ENCODE measurements at regions not wholly inside any gene's neighbourhood (a gene's known extent, or its start where the extent isn't known, plus 50 kb on each side); places are given as distances from the start of the nearest gene placed in this dataset.

GRCh38 chr7:16170671-16171070 lies 250.7 kb downstream of the CRPPA start:
- no peak for DNase-seq (ENCODE audit: low read depth)
- no peak overlapping the region for H3K4me3 ChIP-seq (ENCODE audit: low read depth, low read length)
- no peak for TF ChIP-seq CTCF (IDR thresholded peaks at IDR 0.05; ENCODE audit: insufficient read depth, low read depth, low read length)

GRCh38 chr7:16169537-16169936 lies 251.8 kb downstream of the CRPPA start:
- DNase-seq (ENCODE audit: low read depth) = no peak
- no peak overlapping the region for H3K4me3 ChIP-seq (ENCODE audit: low read depth, low read length)
- no peak for TF ChIP-seq CTCF (IDR thresholded peaks at IDR 0.05; ENCODE audit: insufficient read depth, low read depth, low read length)

GRCh38 chr7:16167526-16167925 lies 253.8 kb downstream of the CRPPA start:
- H3K4me3 ChIP-seq (ENCODE audit: low read depth, low read length) = no peak overlapping the region
- no peak for DNase-seq (ENCODE audit: low read depth)
- no peak for TF ChIP-seq CTCF (IDR thresholded peaks at IDR 0.05; ENCODE audit: insufficient read depth, low read depth, low read length)

GRCh38 chr7:16144361-16144760 lies 277.0 kb downstream of the CRPPA start:
- no peak for TF ChIP-seq CTCF (IDR thresholded peaks at IDR 0.05; ENCODE audit: insufficient read depth, low read depth, low read length)
- no peak for DNase-seq (ENCODE audit: low read depth)
- H3K4me3 ChIP-seq (ENCODE audit: low read depth, low read length) = no peak overlapping the region

- no peak for TF ChIP-seq CTCF (IDR thresholded peaks at IDR 0.05; ENCODE audit: insufficient read depth, low read depth, low read length)
- no peak for DNase-seq (ENCODE audit: low read depth)
- no peak overlapping the region for H3K4me3 ChIP-seq (ENCODE audit: low read depth, low read length)
Observed at GRCh38 chr7:16137944-16138343, 283.4 kb downstream of the CRPPA start.

GRCh38 chr7:16136896-16137295 lies 284.4 kb downstream of the CRPPA start:
- H3K4me3 ChIP-seq (ENCODE audit: low read depth, low read length) = no peak overlapping the region
- DNase-seq (ENCODE audit: low read depth) = no peak
- TF ChIP-seq CTCF (IDR thresholded peaks at IDR 0.05; ENCODE audit: insufficient read depth, low read depth, low read length) = no peak

GRCh38 chr7:16135658-16136057 lies 285.7 kb downstream of the CRPPA start:
- no peak overlapping the region for H3K4me3 ChIP-seq (ENCODE audit: low read depth, low read length)
- DNase-seq (ENCODE audit: low read depth) = no peak
- TF ChIP-seq CTCF (IDR thresholded peaks at IDR 0.05; ENCODE audit: insufficient read depth, low read depth, low read length) = no peak

Measured in fibroblast of villous mesenchyme (primary cell).